H1 (cell line): ENCODE measurements at regions not wholly inside any gene's neighbourhood (a gene's known extent, or its start where the extent isn't known, plus 50 kb on each side); places are given as distances from the start of the nearest gene placed in this dataset.
A peak's percentile ranks its signal among the peaks of the same experiment; 100 is the strongest.

ENCODE experiments used
- CTCF ChIA-PET: fragments of 300-600 bp; sonication (Branson Sonifier 250); formaldehyde crosslinking; loops from one replicate; lab custom pipeline; 2021; ENCODE audit not compliant: partially characterized antibody; lab: Charles Lee
- POLR2A ChIA-PET: fragments of 300-600 bp; sonication (Branson Sonifier 250); formaldehyde crosslinking; loops from one replicate; lab custom pipeline; 2021; ENCODE audit warnings: inconsistent platforms; ENCODE audit not compliant: partially characterized antibody; lab: Charles Lee
- DNase-seq, 2 experiments: peaks; one replicate each; pipeline versions ENCODE4 v3.0.0 to v3.0.0-alpha.2; 2010 to 2022; ENCODE audit warnings: low spot score in 2 of 2, low read depth in 1 of 2, mixed read lengths in 1 of 2
- FAIRE-seq: peaks from 2 replicates; lab custom pipeline; 2011; peaks lifted over from hg19 to GRCh38; lab: Jason Lieb, UNC
- H2AFZ ChIP-seq: 2 replicates; pipeline ENCODE4 v1.8.1; 2012; ENCODE audit warnings: low read length, inconsistent platforms
- H2AK5ac ChIP-seq: 2 replicates; pipeline ENCODE4 v1.6.1; 2013; ENCODE audit warnings: low read depth, low read length
- H2BK120ac ChIP-seq: replicated peaks from 2 replicates; pipeline ENCODE3; 2013; ENCODE audit warnings: low read depth, low read length, inconsistent platforms
- H2BK12ac ChIP-seq: 2 replicates; pipeline ENCODE4 v1.6.1; 2013; ENCODE audit warnings: low read depth, low read length
- H2BK15ac ChIP-seq: 2 replicates; pipeline ENCODE4 v1.6.1; 2013; ENCODE audit warnings: low read length
- H2BK20ac ChIP-seq: 2 replicates; pipeline ENCODE4 v1.6.1; 2013; ENCODE audit warnings: low read length
- H2BK5ac ChIP-seq: 2 replicates; pipeline ENCODE4 v1.6.1; 2013; ENCODE audit warnings: low read depth, low read length
- H3K14ac ChIP-seq: 2 replicates; pipeline ENCODE4 v1.6.1; 2013; ENCODE audit warnings: inconsistent platforms; ENCODE audit not compliant: insufficient read length
- H3K18ac ChIP-seq: 2 replicates; pipeline ENCODE4 v1.6.1; 2013; ENCODE audit warnings: low read length; ENCODE audit errors: extremely low read depth
- H3K23ac ChIP-seq: 2 replicates; pipeline ENCODE4 v1.6.1; 2013; ENCODE audit warnings: inconsistent platforms; ENCODE audit not compliant: insufficient read length
- H3K23me2 ChIP-seq: 2 replicates; pipeline ENCODE4 v1.6.1; 2013; ENCODE audit warnings: low read depth, low read length
- H3K27ac ChIP-seq: 2 replicates; pipeline ENCODE4 v1.6.1; 2011; ENCODE audit warnings: low read depth, low read length, inconsistent platforms
- H3K27me3 ChIP-seq, 4 experiments: replicated peaks in 1 of 4; 1 replicate in 1 of 4; 2 replicates in 3 of 4; pipeline versions ENCODE4 v1.6.1 to v1.8.1; 2011 to 2013; ENCODE audit warnings: low read length in 3 of 4, mild to moderate bottlenecking in 3 of 4, inconsistent platforms in 2 of 4, mixed read lengths in 2 of 4, moderate library complexity in 1 of 4; ENCODE audit not compliant: control insufficient read depth in 3 of 4, insufficient read depth in 3 of 4; ENCODE audit errors: extremely low read depth in 1 of 4
- H3K36me3 ChIP-seq, 4 experiments: 2 replicates each; pipeline versions ENCODE4 v1.6.1 to v1.8.1; 2011 to 2013; ENCODE audit warnings: mild to moderate bottlenecking in 4 of 4, low read length in 3 of 4, moderate library complexity in 2 of 4, control low read depth in 1 of 4, inconsistent platforms in 1 of 4; ENCODE audit not compliant: insufficient read depth in 4 of 4, control insufficient read depth in 2 of 4
- H3K4ac ChIP-seq: replicated peaks from 2 replicates; pipeline ENCODE3; 2013; ENCODE audit warnings: low read length, low read depth, mixed read lengths, inconsistent platforms; ENCODE audit not compliant: insufficient read length
- H3K4me1 ChIP-seq, 4 experiments: replicated peaks in 1 of 4; 1 replicate in 1 of 4; 2 replicates in 3 of 4; pipeline versions ENCODE4 v1.6.1 to v1.8.1; 2011 to 2013; ENCODE audit warnings: low read length in 3 of 4, inconsistent platforms in 2 of 4, mixed read lengths in 1 of 4; ENCODE audit not compliant: insufficient read depth in 4 of 4, control insufficient read depth in 3 of 4
- H3K4me2 ChIP-seq, 2 experiments: 2 replicates each; pipeline versions ENCODE4 v1.6.1 to v1.8.1; 2011 to 2013; ENCODE audit warnings: low read depth in 2 of 2, low read length in 2 of 2, control low read depth in 1 of 2, inconsistent platforms in 1 of 2, mild to moderate bottlenecking in 1 of 2; ENCODE audit not compliant: insufficient read depth in 1 of 2
- H3K4me3 ChIP-seq, 4 experiments: fragments of 200-600, 300-600 bp in 1 of 4; sonication (generic), shearing (Covaris generic), sonication (Bioruptor Twin) in 1 of 4; 2 replicates each; pipeline versions ENCODE4 v1.5.1 to v1.8.1; 2011 to 2016; ENCODE audit warnings: low read length in 4 of 4, low read depth in 3 of 4, control low read depth in 2 of 4, inconsistent platforms in 2 of 4, mild to moderate bottlenecking in 2 of 4, mixed read lengths in 1 of 4, moderate library complexity in 1 of 4; ENCODE audit not compliant: insufficient read depth in 2 of 4; ENCODE audit errors: extremely low read depth in 1 of 4
- H3K56ac ChIP-seq: replicated peaks from 2 replicates; pipeline ENCODE3; 2013; ENCODE audit warnings: low read depth, mild to moderate bottlenecking, mixed read lengths, low read length, inconsistent platforms; ENCODE audit not compliant: insufficient read length
- H3K79me1 ChIP-seq: 2 replicates; pipeline ENCODE4 v1.6.1; 2013; ENCODE audit warnings: low read depth, low read length, control low read depth
- H3K79me2 ChIP-seq, 2 experiments: 2 replicates each; pipeline versions ENCODE4 v1.6.1 to v1.8.1; 2012 to 2013; ENCODE audit warnings: low read length in 2 of 2, mild to moderate bottlenecking in 2 of 2, inconsistent platforms in 1 of 2; ENCODE audit not compliant: insufficient read depth in 2 of 2, control insufficient read depth in 1 of 2
- H3K9ac ChIP-seq, 4 experiments: replicated peaks in 1 of 4; 1 replicate in 1 of 4; 2 replicates in 3 of 4; pipeline versions ENCODE4 v1.6.1 to v1.8.1; 2011 to 2013; ENCODE audit warnings: low read depth in 3 of 4, low read length in 3 of 4, control low read depth in 2 of 4, mild to moderate bottlenecking in 2 of 4, moderate library complexity in 2 of 4, inconsistent platforms in 1 of 4; ENCODE audit errors: extremely low read depth in 1 of 4
- H3K9me3 ChIP-seq, 2 experiments: 2 replicates each; pipeline versions ENCODE4 v1.6.1 to v1.8.1; 2012 to 2013; ENCODE audit warnings: mild to moderate bottlenecking in 2 of 2, moderate library complexity in 2 of 2, control low read depth in 1 of 2, inconsistent platforms in 1 of 2, low read depth in 1 of 2, low read length in 1 of 2, mixed read lengths in 1 of 2; ENCODE audit not compliant: insufficient read depth in 2 of 2
- H4K20me1 ChIP-seq, 2 experiments: replicated peaks in 1 of 2; 2 replicates each; pipeline versions ENCODE3 to v1.8.1; 2011 to 2013; ENCODE audit warnings: inconsistent platforms in 2 of 2, low read length in 2 of 2, mild to moderate bottlenecking in 1 of 2; ENCODE audit not compliant: insufficient read depth in 2 of 2, control insufficient read depth in 1 of 2
- H4K5ac ChIP-seq: 2 replicates; pipeline ENCODE4 v1.6.1; 2013; ENCODE audit warnings: low read length, low read depth, mixed read lengths, inconsistent platforms; ENCODE audit not compliant: insufficient read length
- H4K8ac ChIP-seq: 2 replicates; pipeline ENCODE4 v1.8.0; 2013; ENCODE audit warnings: mild to moderate bottlenecking, moderate library complexity, low read length, inconsistent platforms; ENCODE audit not compliant: insufficient read depth; ENCODE audit errors: extremely low read depth
- H4K91ac ChIP-seq: replicated peaks from 2 replicates; pipeline ENCODE3; 2013; ENCODE audit warnings: low read length, mixed read lengths, inconsistent platforms; ENCODE audit not compliant: insufficient read length
- ATF2 ChIP-seq: IDR thresholded peaks from 2 replicates; pipeline ENCODE4 v1.6.1; 2012; ENCODE audit warnings: low read length, inconsistent platforms
- BACH1 ChIP-seq: IDR thresholded peaks from 2 replicates; pipeline ENCODE4 v1.6.1; 2012; ENCODE audit warnings: low read length, improper control_type of control experiment
- CTCF ChIP-seq, 3 experiments: IDR thresholded peaks; 1 replicate in 2 of 3; 2 replicates in 1 of 3; pipeline versions ENCODE4 v1.5.1 to v1.6.1; 2011; ENCODE audit warnings: low read length in 3 of 3, mild to moderate bottlenecking in 3 of 3, inconsistent platforms in 2 of 3, low read depth in 1 of 3, moderate library complexity in 1 of 3; ENCODE audit not compliant: insufficient read depth in 1 of 3; ENCODE audit errors: control extremely low read depth in 1 of 3
- EP300 ChIP-seq, 2 experiments: IDR thresholded peaks; 1 replicate in 1 of 2; 2 replicates in 1 of 2; pipeline ENCODE4 v1.6.1; 2011 to 2012; ENCODE audit warnings: low read depth in 2 of 2, low read length in 2 of 2, mild to moderate bottlenecking in 2 of 2, borderline replicate concordance in 1 of 2, inconsistent platforms in 1 of 2, moderate library complexity in 1 of 2
- GABPA ChIP-seq: IDR thresholded peaks from 2 replicates; pipeline ENCODE4 v1.6.1; 2011; ENCODE audit warnings: mild to moderate bottlenecking, low read length, moderate library complexity, borderline replicate concordance; ENCODE audit not compliant: insufficient read depth
- JUND ChIP-seq: IDR thresholded peaks from 2 replicates; pipeline ENCODE4 v1.6.1; 2011; ENCODE audit warnings: mild to moderate bottlenecking, improper control_type of control experiment, low read length
- MAX ChIP-seq: IDR thresholded peaks from 2 replicates; pipeline ENCODE4 v1.6.1; 2012; ENCODE audit warnings: inconsistent platforms
- POU5F1 ChIP-seq: IDR thresholded peaks from 2 replicates; pipeline ENCODE4 v1.6.1; 2011; ENCODE audit warnings: low read depth, mild to moderate bottlenecking, low read length, moderate library complexity
- TAF7 ChIP-seq: optimal IDR thresholded peaks from 2 replicates; pipeline ENCODE3; 2011; ENCODE audit warnings: low read depth, mild to moderate bottlenecking, inconsistent platforms, low read length, moderate library complexity, borderline replicate concordance
- WGBS, 2 experiments: shearing (Covaris generic) in 1 of 2; methylation state at CpG; one replicate each; pipeline versions ENCODE4 v1.1.6 to v1.1.7; 2013 to 2015; ENCODE audit warnings: low lambda C conversion rate in 2 of 2, mixed read lengths in 2 of 2, inconsistent platforms in 1 of 2, low coverage in 1 of 2, missing lambda C conversion rate in 1 of 2; ENCODE audit not compliant: insufficient replicate concordance in 2 of 2, insufficient coverage in 1 of 2, insufficient read length in 1 of 2; ENCODE audit errors: extremely low coverage in 1 of 2, missing lambda C conversion rate in 1 of 2; 5-methylcytosine and 5-hydroxymethylcytosine counted together

DNA sequence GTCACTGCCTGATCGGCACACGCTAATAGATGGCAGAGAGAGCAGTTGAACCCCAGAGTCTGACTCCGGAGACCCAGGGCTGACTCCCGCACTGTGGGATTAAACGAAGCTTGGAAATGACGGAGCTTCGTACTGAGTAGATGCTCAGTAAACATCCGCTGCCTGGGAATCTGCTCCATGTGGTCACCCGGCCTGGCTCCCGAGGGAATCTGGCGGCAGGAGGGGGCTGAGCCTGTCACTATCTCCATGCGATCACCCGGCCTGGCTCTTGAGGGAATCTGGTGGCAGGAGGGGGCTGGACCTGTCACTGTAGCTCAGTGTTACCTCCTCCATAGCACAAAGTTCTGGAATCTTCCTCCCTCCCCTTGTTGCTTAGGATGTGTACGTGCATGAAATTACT, 139.7 kb upstream of the CIBAR2 start:
- POLR2A ChIA-PET, result interaction anchor here (0.8 to 0.9 kb wide), 2 partner anchors 10 to 19 kb away, joined by 3 to 6 read pairs; no protein-coding TSS in a partner anchor
- H3K4me2 ChIP-seq, result no peak overlapping the region
- H2BK15ac ChIP-seq, result no peak overlapping the region
- no peak overlapping the region for H3K14ac ChIP-seq
- no peaks in the 10 kb centered on the region for H3K23me2 ChIP-seq
- no peaks in the 10 kb centered on the region; a peak in 1 of 4 replicates for H3K79me2 ChIP-seq
- H3K27me3 ChIP-seq, result no peaks in the 10 kb centered on the region
- H2AK5ac ChIP-seq, result 0 out of 2 replicates have a peak overlapping the region, but pooled peaks have one; percentile 19
- no peak overlapping the region for H4K8ac ChIP-seq
- H2BK20ac ChIP-seq, result no peak overlapping the region
- no peak overlapping the region for H3K4ac ChIP-seq
- no peak for DNase-seq
- H3K27ac ChIP-seq, result no peak overlapping the region
- H4K5ac ChIP-seq, result no peak overlapping the region
- no peak overlapping the region for H3K9ac ChIP-seq
- no peak for FAIRE-seq
- H3K4me1 ChIP-seq, result peaks cover 0 to 11% (median 2%) of the 10 kb centered on the region in 4 experiments; a peak in 4 of 7 replicates
- H3K79me1 ChIP-seq, result peaks cover 7% of the 10 kb centered on the region
- no peak overlapping the region; the same call in 1 of the 2 replicates for H2BK12ac ChIP-seq
- H4K20me1 ChIP-seq, result peaks cover 9 to 20% of the 10 kb centered on the region in 2 experiments
- no peak overlapping the region for H3K18ac ChIP-seq
- no peak overlapping the region for H3K56ac ChIP-seq
- H3K23ac ChIP-seq, result no peak overlapping the region
- no peak overlapping the region for H2BK120ac ChIP-seq
- H2BK5ac ChIP-seq, result no peak overlapping the region
- WGBS, 2 experiments, result 90% methylated on average over 14 of the region's 14 CpGs; no CpG with 5 or more reads in 1 of the 2 experiments
- no peaks in the 10 kb centered on the region for H3K36me3 ChIP-seq
- no peak overlapping the region for H3K4me3 ChIP-seq
- no peak overlapping the region for H4K91ac ChIP-seq
- H3K9me3 ChIP-seq, result no peaks in the 10 kb centered on the region
- CTCF ChIA-PET, result interaction anchor here (0.9 to 17.5 kb wide), 34 partner anchors 11 to 329 kb away, joined by 3 to 371 read pairs (median 6); partner anchors contain the start of gene CIBAR2
- H2AFZ ChIP-seq, result no peak overlapping the region
- TF ChIP-seq BACH1 (no peak), MAX (no peak), JUND (no peak), ATF2 (no peak), CTCF (IDR thresholded peaks at IDR 0.05; ENCODE audit: control extremely low read depth in 1 of 3, insufficient read depth in 1 of 3, low read depth in 1 of 3, low read length in 3 of 3) (no peak), POU5F1 (no peak), EP300 (IDR thresholded peaks at IDR 0.05; ENCODE audit: borderline replicate concordance in 1 of 2, low read depth in 2 of 2, low read length in 2 of 2) (no peak), TAF7 (no peak), GABPA (no peak)
